Epithelial cell of esophagus (primary cell): ENCODE measurements at regions not wholly inside any gene's neighbourhood (a gene's known extent, or its start where the extent isn't known, plus 50 kb on each side); places are given as distances from the start of the nearest gene placed in this dataset.

Experiments used
- DNase-seq: peaks from one replicate; pipeline ENCODE4 v3.0.0; 2010; ENCODE audit warnings: low read depth
- H3K4me3 ChIP-seq: 2 replicates; pipeline ENCODE4 v1.5.1; 2011; ENCODE audit warnings: mild to moderate bottlenecking, low read length, control low read depth
- TF ChIP-seq, protein P1 (sequence below): IDR thresholded peaks from 2 replicates; pipeline ENCODE4 v1.5.1; 2011; ENCODE audit warnings: low read depth, mild to moderate bottlenecking, low read length, control low read depth, inconsistent platforms; ENCODE audit not compliant: insufficient read depth; ENCODE audit errors: missing control alignments

DNA sequence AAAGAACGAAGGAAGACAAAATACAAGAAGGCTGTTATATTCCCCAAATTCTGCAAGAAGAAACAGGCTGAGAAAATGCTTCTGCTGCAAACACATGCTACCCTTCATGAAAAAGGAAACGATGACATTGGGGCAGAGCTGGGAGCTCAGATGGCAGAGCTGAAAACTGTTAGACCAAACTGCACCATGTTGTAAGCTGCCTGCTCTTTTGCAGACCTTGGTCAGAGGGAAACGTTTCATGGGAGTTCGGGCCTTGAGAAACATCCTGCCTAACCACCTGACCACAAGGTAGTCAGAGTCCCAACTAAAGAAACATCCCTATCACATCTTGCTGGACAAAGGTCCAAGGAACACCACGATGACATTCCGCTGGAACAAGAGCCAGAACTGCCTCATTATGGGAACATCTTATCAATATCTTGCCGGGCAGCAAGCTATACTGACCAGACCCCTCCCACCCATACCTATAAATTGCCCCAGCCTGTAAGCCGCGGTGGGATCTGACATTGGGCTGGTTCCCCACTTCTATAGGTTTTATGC is 110.7 kb upstream of the CTSC start:
- TF ChIP-seq, protein P1, sequence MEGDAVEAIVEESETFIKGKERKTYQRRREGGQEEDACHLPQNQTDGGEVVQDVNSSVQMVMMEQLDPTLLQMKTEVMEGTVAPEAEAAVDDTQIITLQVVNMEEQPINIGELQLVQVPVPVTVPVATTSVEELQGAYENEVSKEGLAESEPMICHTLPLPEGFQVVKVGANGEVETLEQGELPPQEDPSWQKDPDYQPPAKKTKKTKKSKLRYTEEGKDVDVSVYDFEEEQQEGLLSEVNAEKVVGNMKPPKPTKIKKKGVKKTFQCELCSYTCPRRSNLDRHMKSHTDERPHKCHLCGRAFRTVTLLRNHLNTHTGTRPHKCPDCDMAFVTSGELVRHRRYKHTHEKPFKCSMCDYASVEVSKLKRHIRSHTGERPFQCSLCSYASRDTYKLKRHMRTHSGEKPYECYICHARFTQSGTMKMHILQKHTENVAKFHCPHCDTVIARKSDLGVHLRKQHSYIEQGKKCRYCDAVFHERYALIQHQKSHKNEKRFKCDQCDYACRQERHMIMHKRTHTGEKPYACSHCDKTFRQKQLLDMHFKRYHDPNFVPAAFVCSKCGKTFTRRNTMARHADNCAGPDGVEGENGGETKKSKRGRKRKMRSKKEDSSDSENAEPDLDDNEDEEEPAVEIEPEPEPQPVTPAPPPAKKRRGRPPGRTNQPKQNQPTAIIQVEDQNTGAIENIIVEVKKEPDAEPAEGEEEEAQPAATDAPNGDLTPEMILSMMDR: no peak
- no peak for DNase-seq
- no peak overlapping the region for H3K4me3 ChIP-seq

DNA sequence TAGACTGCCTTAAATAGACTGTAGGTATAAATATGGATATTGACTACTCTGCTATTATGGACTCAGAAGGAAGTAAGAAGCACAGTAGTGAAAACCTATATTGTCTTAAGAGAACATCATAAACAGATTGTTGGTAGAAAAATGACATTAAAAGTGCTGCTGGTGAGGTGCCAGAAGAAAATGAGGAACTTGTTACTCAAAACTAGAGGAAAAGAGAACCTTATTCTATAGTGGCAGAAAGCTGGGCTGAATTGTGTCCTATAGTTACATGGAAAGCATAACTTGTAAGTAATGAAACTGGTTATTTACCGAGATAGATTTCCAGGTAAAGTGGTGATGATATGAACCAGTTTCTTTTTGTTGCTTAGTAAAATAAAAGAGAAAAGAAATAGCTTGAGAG is 109.7 kb upstream of the CTSC start:
- no peak overlapping the region for H3K4me3 ChIP-seq
- DNase-seq: no peak
- TF ChIP-seq, protein P1: no peak

DNA sequence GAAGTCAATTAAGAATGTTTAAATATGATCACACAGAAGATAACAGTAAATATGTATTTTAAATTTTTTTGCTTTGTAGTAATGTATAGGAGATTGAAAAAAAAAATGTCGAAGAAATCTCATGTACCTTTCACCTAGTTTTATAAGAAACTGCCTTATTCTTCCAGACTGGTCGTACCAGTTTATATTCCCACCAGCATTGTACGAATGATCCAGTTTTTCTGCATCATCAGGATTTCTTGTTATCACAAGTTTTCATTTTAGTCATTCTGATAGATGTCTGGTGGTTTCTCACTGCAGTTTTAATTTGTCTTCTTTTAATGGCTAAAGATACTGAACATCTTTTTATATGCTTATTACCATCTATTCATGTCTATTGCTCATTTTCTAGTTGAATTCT is 101.8 kb upstream of the CTSC start:
- TF ChIP-seq, protein P1: no peak
- DNase-seq: peak; percentile 92
- no peak overlapping the region for H3K4me3 ChIP-seq

DNA sequence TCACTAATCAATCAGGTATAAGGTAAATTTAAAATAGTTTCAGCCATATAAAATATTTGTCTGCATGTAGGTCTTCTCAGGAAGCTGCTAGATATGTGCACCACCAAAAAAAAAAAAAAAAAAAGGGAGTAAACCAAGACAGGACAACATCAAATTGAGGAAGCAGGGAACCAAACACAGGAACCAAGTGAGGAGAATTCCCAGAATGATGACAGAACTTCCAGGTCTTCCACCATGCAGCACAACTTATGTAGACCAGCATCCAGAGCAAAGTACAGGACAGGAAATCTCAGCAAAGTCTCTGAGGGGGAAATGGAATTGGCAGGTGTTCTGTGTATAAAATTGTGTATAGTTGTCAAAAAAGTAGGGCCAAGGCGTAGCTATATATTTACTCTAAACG is 101.2 kb upstream of the CTSC start:
- DNase-seq: no peak
- no peak overlapping the region for H3K4me3 ChIP-seq
- TF ChIP-seq, protein P1: no peak

DNA sequence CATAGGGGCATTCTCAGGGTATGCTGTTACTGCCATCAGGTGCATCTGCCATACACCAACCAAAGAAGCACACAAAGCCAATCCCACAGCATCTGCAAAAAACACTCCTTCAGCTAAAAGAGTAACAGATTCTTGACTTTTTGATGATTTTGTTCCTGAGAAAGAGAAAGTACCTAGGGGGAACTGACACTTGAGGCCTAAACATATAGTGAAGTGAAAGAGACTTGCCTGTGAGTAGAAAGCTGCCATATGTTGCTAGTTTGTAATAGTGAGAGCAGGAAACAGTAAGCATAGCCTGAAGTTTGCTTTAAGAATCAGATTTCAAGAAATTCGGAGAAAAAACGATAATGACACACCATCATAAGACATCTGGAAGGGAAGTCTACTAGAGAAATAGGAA is 97.9 kb upstream of the CTSC start:
- TF ChIP-seq, protein P1: no peak
- H3K4me3 ChIP-seq: no peak overlapping the region
- DNase-seq: no peak

DNA sequence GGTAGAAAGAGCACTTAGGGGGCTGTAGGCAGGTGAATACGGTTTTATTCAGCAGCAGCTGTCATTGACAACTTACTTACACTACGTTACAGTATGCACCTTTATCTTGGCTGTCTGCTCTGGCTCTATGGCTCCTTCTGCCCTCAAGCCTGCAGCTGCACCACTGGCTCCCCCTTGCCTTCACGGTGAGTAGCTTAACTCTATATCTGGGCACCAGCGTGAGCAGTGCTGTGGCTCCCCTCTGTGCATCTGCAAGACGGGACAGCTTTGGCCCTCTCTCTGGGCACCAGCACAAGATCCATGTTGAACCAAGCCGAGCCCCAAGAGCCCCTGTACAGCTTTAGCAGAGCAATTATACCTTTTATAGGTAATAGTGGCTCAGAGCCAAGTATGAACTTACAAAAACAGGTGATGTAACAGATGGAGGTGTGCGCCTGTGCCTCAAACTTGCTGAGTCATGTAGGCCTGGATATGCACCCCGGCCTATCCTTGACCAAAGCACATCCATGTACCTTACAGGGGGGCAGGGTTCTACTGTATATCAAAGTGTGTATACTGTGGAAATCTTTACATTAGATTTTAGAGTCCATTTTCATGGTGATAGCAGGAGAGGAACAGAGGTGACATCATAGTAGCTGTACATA is 96.9 kb upstream of the CTSC start:
- peak; percentile 77 for DNase-seq
- TF ChIP-seq, protein P1: no peak
- H3K4me3 ChIP-seq: no peak overlapping the region
